ENCODE measurements at regions not wholly inside any gene's neighbourhood (a gene's known extent, or its start where the extent isn't known, plus 50 kb on each side); places are given as distances from the start of the nearest gene placed in this dataset.
A peak's percentile ranks its signal among the peaks of the same experiment; 100 is the strongest.

GRCh38 chr9:85349046-85349445 lies 392.7 kb downstream of the AGTPBP1 start:
- H3K4me1 ChIP-seq (ENCODE audit: low read length), result no peaks in the 10 kb centered on the region
- H3K9me2 ChIP-seq (replicated peaks; ENCODE audit: insufficient read depth, low read length), result no peaks in the 10 kb centered on the region
- no peak overlapping the region for H3K9ac ChIP-seq (ENCODE audit: low read length)
- H3K9me3 ChIP-seq (ENCODE audit: low read length), result no peaks in the 10 kb centered on the region
- peak; percentile 34 for DNase-seq
- no peaks in the 10 kb centered on the region for H3K27me3 ChIP-seq (ENCODE audit: low read length)
- no peak overlapping the region for H3K4me3 ChIP-seq (ENCODE audit: low read length)
- no peaks in the 10 kb centered on the region for H3K79me2 ChIP-seq (ENCODE audit: low read length)
- H3K4me2 ChIP-seq (ENCODE audit: low read depth, low read length, poor library complexity, severe bottlenecking), result no peak overlapping the region
- no peak overlapping the region for H3K27ac ChIP-seq (ENCODE audit: low read length)
- no peak overlapping the region for H2AFZ ChIP-seq (ENCODE audit: low read length)
- no peaks in the 10 kb centered on the region for H3K36me3 ChIP-seq (ENCODE audit: insufficient read depth, low read length)
- H4K20me1 ChIP-seq (ENCODE audit: insufficient read depth, low read depth, low read length), result no peaks in the 10 kb centered on the region

GRCh38 chr9:85347541-85347940 lies 394.2 kb downstream of the AGTPBP1 start:
- no peaks in the 10 kb centered on the region for H3K27me3 ChIP-seq (ENCODE audit: low read length)
- H2AFZ ChIP-seq (ENCODE audit: low read length), result no peak overlapping the region
- H3K9me2 ChIP-seq (replicated peaks; ENCODE audit: insufficient read depth, low read length), result no peaks in the 10 kb centered on the region
- H3K4me3 ChIP-seq (ENCODE audit: low read length), result no peak overlapping the region
- H3K9ac ChIP-seq (ENCODE audit: low read length), result no peak overlapping the region
- no peak overlapping the region for H3K27ac ChIP-seq (ENCODE audit: low read length)
- peaks cover 8% of the 10 kb centered on the region for H3K4me1 ChIP-seq (ENCODE audit: low read length)
- no peaks in the 10 kb centered on the region for H3K79me2 ChIP-seq (ENCODE audit: low read length)
- no peak overlapping the region for H3K4me2 ChIP-seq (ENCODE audit: low read depth, low read length, poor library complexity, severe bottlenecking)
- DNase-seq, result peak; percentile 33
- no peaks in the 10 kb centered on the region for H3K36me3 ChIP-seq (ENCODE audit: insufficient read depth, low read length)
- no peaks in the 10 kb centered on the region for H3K9me3 ChIP-seq (ENCODE audit: low read length)
- no peaks in the 10 kb centered on the region for H4K20me1 ChIP-seq (ENCODE audit: insufficient read depth, low read depth, low read length)

GRCh38 chr9:85344901-85345300 lies 396.9 kb downstream of the AGTPBP1 start:
- Histone ChIP-seq H3K27me3 (ENCODE audit: low read length) (no peaks in the 10 kb centered on the region), H2AFZ (ENCODE audit: low read length) (no peak overlapping the region), H4K20me1 (ENCODE audit: insufficient read depth, low read depth, low read length) (no peaks in the 10 kb centered on the region)

GRCh38 chr9:85339338-85339737 lies 402.4 kb downstream of the AGTPBP1 start:
- H3K4me3 ChIP-seq (ENCODE audit: low read length), result no peak overlapping the region
- DNase-seq, result no peak
- no peak overlapping the region for H3K27ac ChIP-seq (ENCODE audit: low read length)
- no peaks in the 10 kb centered on the region for H3K27me3 ChIP-seq (ENCODE audit: low read length)
- H3K9me3 ChIP-seq (ENCODE audit: low read length), result no peaks in the 10 kb centered on the region
- no peak overlapping the region for H3K4me2 ChIP-seq (ENCODE audit: low read depth, low read length, poor library complexity, severe bottlenecking)
- no peak overlapping the region for H3K9ac ChIP-seq (ENCODE audit: low read length)
- no peak overlapping the region for H2AFZ ChIP-seq (ENCODE audit: low read length)
- H3K4me1 ChIP-seq (ENCODE audit: low read length), result peaks cover 9% of the 10 kb centered on the region
- no peaks in the 10 kb centered on the region for H3K9me2 ChIP-seq (replicated peaks; ENCODE audit: insufficient read depth, low read length)
- no peaks in the 10 kb centered on the region for H3K36me3 ChIP-seq (ENCODE audit: insufficient read depth, low read length)
- no peaks in the 10 kb centered on the region for H4K20me1 ChIP-seq (ENCODE audit: insufficient read depth, low read depth, low read length)
- no peaks in the 10 kb centered on the region for H3K79me2 ChIP-seq (ENCODE audit: low read length)

More at GRCh38 chr9:85344901-85345300, 396.9 kb downstream of the AGTPBP1 start:
- no peaks in the 10 kb centered on the region for H3K9me3 ChIP-seq (ENCODE audit: low read length)
- no peak for DNase-seq
- peaks cover 9% of the 10 kb centered on the region for H3K4me1 ChIP-seq (ENCODE audit: low read length)
- H3K79me2 ChIP-seq (ENCODE audit: low read length), result no peaks in the 10 kb centered on the region
- no peak overlapping the region for H3K4me3 ChIP-seq (ENCODE audit: low read length)
- H3K36me3 ChIP-seq (ENCODE audit: insufficient read depth, low read length), result no peaks in the 10 kb centered on the region
- no peak overlapping the region for H3K27ac ChIP-seq (ENCODE audit: low read length)
- no peak overlapping the region for H3K9ac ChIP-seq (ENCODE audit: low read length)
- H3K9me2 ChIP-seq (replicated peaks; ENCODE audit: insufficient read depth, low read length), result no peaks in the 10 kb centered on the region
- H3K4me2 ChIP-seq (ENCODE audit: low read depth, low read length, poor library complexity, severe bottlenecking), result no peak overlapping the region

GRCh38 chr9:85334228-85334627 lies 407.5 kb downstream of the AGTPBP1 start:
- no peak overlapping the region for H3K4me3 ChIP-seq (ENCODE audit: low read length)
- H3K4me1 ChIP-seq (ENCODE audit: low read length), result peaks cover 2% of the 10 kb centered on the region; the same call in 1 of the 2 replicates
- no peak overlapping the region for H3K9ac ChIP-seq (ENCODE audit: low read length)
- no peaks in the 10 kb centered on the region for H3K79me2 ChIP-seq (ENCODE audit: low read length)
- no peak overlapping the region for H3K4me2 ChIP-seq (ENCODE audit: low read depth, low read length, poor library complexity, severe bottlenecking)
- no peak for DNase-seq
- no peaks in the 10 kb centered on the region for H3K9me2 ChIP-seq (replicated peaks; ENCODE audit: insufficient read depth, low read length)
- no peaks in the 10 kb centered on the region for H3K36me3 ChIP-seq (ENCODE audit: insufficient read depth, low read length)
- H4K20me1 ChIP-seq (ENCODE audit: insufficient read depth, low read depth, low read length), result no peaks in the 10 kb centered on the region
- H3K9me3 ChIP-seq (ENCODE audit: low read length), result no peaks in the 10 kb centered on the region
- no peak overlapping the region for H3K27ac ChIP-seq (ENCODE audit: low read length)
- no peak overlapping the region for H2AFZ ChIP-seq (ENCODE audit: low read length)
- 0 out of 2 replicates have a peak, but pooled peaks cover 2% of the 10 kb centered on the region for H3K27me3 ChIP-seq (ENCODE audit: low read length)

- Histone ChIP-seq H3K27me3 (ENCODE audit: low read length) (0 out of 2 replicates have a peak, but pooled peaks cover 2% of the 10 kb centered on the region), H4K20me1 (ENCODE audit: insufficient read depth, low read depth, low read length) (no peaks in the 10 kb centered on the region), H3K4me3 (ENCODE audit: low read length) (no peak overlapping the region), H3K4me2 (ENCODE audit: low read depth, low read length, poor library complexity, severe bottlenecking) (no peak overlapping the region), H3K9ac (ENCODE audit: low read length) (no peak overlapping the region), H3K4me1 (ENCODE audit: low read length) (peaks cover 2% of the 10 kb centered on the region; the same call in 1 of the 2 replicates), H3K36me3 (ENCODE audit: insufficient read depth, low read length) (no peaks in the 10 kb centered on the region), H3K9me3 (ENCODE audit: low read length) (no peaks in the 10 kb centered on the region), H3K79me2 (ENCODE audit: low read length) (no peaks in the 10 kb centered on the region), H3K9me2 (replicated peaks; ENCODE audit: insufficient read depth, low read length) (no peaks in the 10 kb centered on the region), H3K27ac (ENCODE audit: low read length) (no peak overlapping the region), H2AFZ (ENCODE audit: low read length) (no peak overlapping the region)
- DNase-seq, result peak; percentile 81
These were observed 409.3 kb downstream of the AGTPBP1 start for GRCh38 chr9:85332487-85332886.

GRCh38 chr9:85331626-85332025 lies 410.1 kb downstream of the AGTPBP1 start:
- H3K79me2 ChIP-seq (ENCODE audit: low read length), result no peaks in the 10 kb centered on the region
- no peak overlapping the region for H2AFZ ChIP-seq (ENCODE audit: low read length)
- no peaks in the 10 kb centered on the region for H4K20me1 ChIP-seq (ENCODE audit: insufficient read depth, low read depth, low read length)
- 0 out of 2 replicates have a peak, but pooled peaks cover 2% of the 10 kb centered on the region for H3K27me3 ChIP-seq (ENCODE audit: low read length)
- H3K9ac ChIP-seq (ENCODE audit: low read length), result no peak overlapping the region
- no peak overlapping the region for H3K4me2 ChIP-seq (ENCODE audit: low read depth, low read length, poor library complexity, severe bottlenecking)
- no peak overlapping the region for H3K4me3 ChIP-seq (ENCODE audit: low read length)
- H3K4me1 ChIP-seq (ENCODE audit: low read length), result peaks cover 2% of the 10 kb centered on the region; the same call in 1 of the 2 replicates
- H3K36me3 ChIP-seq (ENCODE audit: insufficient read depth, low read length), result no peaks in the 10 kb centered on the region
- no peaks in the 10 kb centered on the region for H3K9me3 ChIP-seq (ENCODE audit: low read length)
- no peak overlapping the region for H3K27ac ChIP-seq (ENCODE audit: low read length)
- no peak for DNase-seq
- H3K9me2 ChIP-seq (replicated peaks; ENCODE audit: insufficient read depth, low read length), result no peaks in the 10 kb centered on the region

GRCh38 chr9:85322592-85322991 lies 419.2 kb downstream of the AGTPBP1 start:
- Histone ChIP-seq H3K27ac (ENCODE audit: low read length) (no peak overlapping the region), H3K9ac (ENCODE audit: low read length) (no peak overlapping the region), H3K9me2 (replicated peaks; ENCODE audit: insufficient read depth, low read length) (no peaks in the 10 kb centered on the region), H4K20me1 (ENCODE audit: insufficient read depth, low read depth, low read length) (no peaks in the 10 kb centered on the region), H2AFZ (ENCODE audit: low read length) (no peak overlapping the region), H3K4me1 (ENCODE audit: low read length) (no peaks in the 10 kb centered on the region), H3K36me3 (ENCODE audit: insufficient read depth, low read length) (no peaks in the 10 kb centered on the region), H3K4me2 (ENCODE audit: low read depth, low read length, poor library complexity, severe bottlenecking) (no peak overlapping the region), H3K4me3 (ENCODE audit: low read length) (no peak overlapping the region), H3K79me2 (ENCODE audit: low read length) (no peaks in the 10 kb centered on the region), H3K27me3 (ENCODE audit: low read length) (no peaks in the 10 kb centered on the region), H3K9me3 (ENCODE audit: low read length) (no peaks in the 10 kb centered on the region)
- DNase-seq, result no peak

GRCh38 chr9:85321561-85321960 lies 420.2 kb downstream of the AGTPBP1 start:
- Histone ChIP-seq H3K4me2 (ENCODE audit: low read depth, low read length, poor library complexity, severe bottlenecking) (no peak overlapping the region), H3K36me3 (ENCODE audit: insufficient read depth, low read length) (no peaks in the 10 kb centered on the region), H3K9me2 (replicated peaks; ENCODE audit: insufficient read depth, low read length) (no peaks in the 10 kb centered on the region), H3K9ac (ENCODE audit: low read length) (no peak overlapping the region), H2AFZ (ENCODE audit: low read length) (no peak overlapping the region), H3K27ac (ENCODE audit: low read length) (no peak overlapping the region), H3K4me1 (ENCODE audit: low read length) (no peaks in the 10 kb centered on the region), H3K79me2 (ENCODE audit: low read length) (no peaks in the 10 kb centered on the region), H4K20me1 (ENCODE audit: insufficient read depth, low read depth, low read length) (no peaks in the 10 kb centered on the region), H3K4me3 (ENCODE audit: low read length) (no peak overlapping the region), H3K27me3 (ENCODE audit: low read length) (no peaks in the 10 kb centered on the region), H3K9me3 (ENCODE audit: low read length) (no peaks in the 10 kb centered on the region)
- DNase-seq, result no peak
